PC-9 (cell line): ENCODE measurements at regions not wholly inside any gene's neighbourhood (a gene's known extent, or its start where the extent isn't known, plus 50 kb on each side); places are given as distances from the start of the nearest gene placed in this dataset.

Source experiments
- EZH2 ChIP-seq: fragments of 200-600 bp; sonication (generic); IDR thresholded peaks from 2 replicates; pipeline ENCODE4 v1.8.0; 2017; ENCODE audit warnings: antibody characterized with exemption, low read depth
- TF ChIP-seq, protein P1 (sequence below): fragments of 200-600 bp; sonication (generic); conservative IDR thresholded peaks from 2 replicates; pipeline ENCODE4 v1.6.1; 2017; ENCODE audit warnings: mixed run types, antibody characterized with exemption, mild to moderate bottlenecking, moderate library complexity

DNA sequence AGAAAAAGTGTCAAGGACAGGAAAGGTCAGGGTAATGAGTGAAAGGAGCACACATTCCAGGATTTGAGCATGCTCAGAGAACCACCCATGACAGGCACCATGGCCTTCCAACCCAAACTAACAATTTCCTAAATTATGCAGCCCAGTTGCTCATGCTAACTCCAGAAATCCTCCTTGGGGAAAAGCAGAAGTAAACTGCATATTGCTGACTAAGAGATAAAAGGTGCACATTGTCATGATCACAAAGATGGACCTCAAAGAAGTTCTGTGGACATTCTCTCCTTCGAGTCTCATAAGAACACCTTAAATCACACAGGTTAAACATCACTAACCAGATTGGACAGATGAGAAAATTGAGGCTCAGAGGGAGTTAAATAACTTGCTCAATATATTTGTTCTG lies 97.6 kb upstream of the SLC25A36 start:
- TF ChIP-seq, protein P1, sequence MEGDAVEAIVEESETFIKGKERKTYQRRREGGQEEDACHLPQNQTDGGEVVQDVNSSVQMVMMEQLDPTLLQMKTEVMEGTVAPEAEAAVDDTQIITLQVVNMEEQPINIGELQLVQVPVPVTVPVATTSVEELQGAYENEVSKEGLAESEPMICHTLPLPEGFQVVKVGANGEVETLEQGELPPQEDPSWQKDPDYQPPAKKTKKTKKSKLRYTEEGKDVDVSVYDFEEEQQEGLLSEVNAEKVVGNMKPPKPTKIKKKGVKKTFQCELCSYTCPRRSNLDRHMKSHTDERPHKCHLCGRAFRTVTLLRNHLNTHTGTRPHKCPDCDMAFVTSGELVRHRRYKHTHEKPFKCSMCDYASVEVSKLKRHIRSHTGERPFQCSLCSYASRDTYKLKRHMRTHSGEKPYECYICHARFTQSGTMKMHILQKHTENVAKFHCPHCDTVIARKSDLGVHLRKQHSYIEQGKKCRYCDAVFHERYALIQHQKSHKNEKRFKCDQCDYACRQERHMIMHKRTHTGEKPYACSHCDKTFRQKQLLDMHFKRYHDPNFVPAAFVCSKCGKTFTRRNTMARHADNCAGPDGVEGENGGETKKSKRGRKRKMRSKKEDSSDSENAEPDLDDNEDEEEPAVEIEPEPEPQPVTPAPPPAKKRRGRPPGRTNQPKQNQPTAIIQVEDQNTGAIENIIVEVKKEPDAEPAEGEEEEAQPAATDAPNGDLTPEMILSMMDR: no peak
- TF ChIP-seq EZH2: no peak
